ENCODE measurements at regions not wholly inside any gene's neighbourhood (a gene's known extent, or its start where the extent isn't known, plus 50 kb on each side); places are given as distances from the start of the nearest gene placed in this dataset.

DNA sequence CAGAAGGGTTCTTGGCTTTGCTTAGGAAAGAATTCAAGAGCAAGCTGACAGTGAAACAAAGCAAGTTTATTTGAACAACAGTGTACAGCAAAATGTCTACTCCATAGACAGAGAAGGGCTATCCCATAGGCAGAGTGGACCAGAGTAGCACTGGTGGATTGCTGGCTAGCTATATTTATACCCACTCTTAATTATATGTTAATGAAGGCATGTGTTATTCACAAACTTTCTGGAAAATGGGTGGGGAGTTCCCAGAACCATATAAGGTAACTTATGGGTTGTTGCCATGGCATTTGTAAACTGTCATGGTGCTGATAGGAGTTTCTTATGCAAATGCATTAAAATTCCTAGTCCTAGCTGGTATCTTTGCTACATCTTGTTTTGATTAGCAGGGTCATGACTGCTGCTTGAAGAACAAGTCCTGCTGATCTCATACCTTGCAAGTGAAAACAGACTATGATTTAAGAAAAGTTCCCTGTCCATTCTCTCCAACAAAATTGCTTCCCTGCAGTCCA is 330.5 kb downstream of the BUD13 start:
- H3K4me3 ChIP-seq, result no peak overlapping the region
- peaks cover 45% of the 10 kb centered on the region for H3K79me2 ChIP-seq (replicated peaks; ENCODE audit: insufficient read depth)
- no peaks in the 10 kb centered on the region for H3K9me2 ChIP-seq (ENCODE audit: insufficient read depth)
- no peak overlapping the region for H3K4me2 ChIP-seq
- no peaks in the 10 kb centered on the region for H3K27me3 ChIP-seq (ENCODE audit: insufficient read depth)
- H3K36me3 Mint-ChIP-seq (ENCODE audit: low read depth), result peaks cover 51% of the 10 kb centered on the region
- H3K27ac ChIP-seq (ENCODE audit: low read depth), result no peak overlapping the region
- H3K4me3 Mint-ChIP-seq, result no peak overlapping the region
- no peaks in the 10 kb centered on the region for H4K20me1 ChIP-seq (replicated peaks; ENCODE audit: insufficient read depth)
- ATAC-seq (no peak), DNase-seq (ENCODE audit: low spot score) (no peak)
- H2AFZ ChIP-seq, result no peak overlapping the region
- H3K4me1 Mint-ChIP-seq, result peaks cover 27% of the 10 kb centered on the region
- peaks cover 5% of the 10 kb centered on the region for H3F3A ChIP-seq (replicated peaks; ENCODE audit: low read depth)
- H3K27ac Mint-ChIP-seq, result no peak overlapping the region
- H3K4me1 ChIP-seq (ENCODE audit: insufficient read depth), result peaks cover 25% of the 10 kb centered on the region
- peaks cover 55% of the 10 kb centered on the region for H3K9me3 Mint-ChIP-seq
- peaks cover 9% of the 10 kb centered on the region for H3K27me3 Mint-ChIP-seq (ENCODE audit: insufficient read depth, low read depth, poor library complexity)
- TF ChIP-seq ZNF331 (CRISPR knock-in tag; IDR thresholded peaks at IDR 0.05; ENCODE audit: low read depth) (no peak), NANOG (IDR thresholded peaks at IDR 0.05; ENCODE audit: borderline replicate concordance) (no peak), ZNF114 (CRISPR knock-in tag; IDR thresholded peaks at IDR 0.05) (no peak), POLR2AphosphoS5 (IDR thresholded peaks at IDR 0.05; ENCODE audit: low read depth) (no peak), CREB1 (CRISPR knock-in tag; IDR thresholded peaks at IDR 0.05; ENCODE audit: low read depth) (no peak), JUNB (IDR thresholded peaks at IDR 0.05; ENCODE audit: unreplicated experiment) (no peak), STAT1 (IDR thresholded peaks at IDR 0.05; ENCODE audit: unreplicated experiment) (no peak), EZH2 (IDR thresholded peaks at IDR 0.05; ENCODE audit: low read depth, unreplicated experiment) (no peak)
- TF ChIP-seq, protein P1, sequence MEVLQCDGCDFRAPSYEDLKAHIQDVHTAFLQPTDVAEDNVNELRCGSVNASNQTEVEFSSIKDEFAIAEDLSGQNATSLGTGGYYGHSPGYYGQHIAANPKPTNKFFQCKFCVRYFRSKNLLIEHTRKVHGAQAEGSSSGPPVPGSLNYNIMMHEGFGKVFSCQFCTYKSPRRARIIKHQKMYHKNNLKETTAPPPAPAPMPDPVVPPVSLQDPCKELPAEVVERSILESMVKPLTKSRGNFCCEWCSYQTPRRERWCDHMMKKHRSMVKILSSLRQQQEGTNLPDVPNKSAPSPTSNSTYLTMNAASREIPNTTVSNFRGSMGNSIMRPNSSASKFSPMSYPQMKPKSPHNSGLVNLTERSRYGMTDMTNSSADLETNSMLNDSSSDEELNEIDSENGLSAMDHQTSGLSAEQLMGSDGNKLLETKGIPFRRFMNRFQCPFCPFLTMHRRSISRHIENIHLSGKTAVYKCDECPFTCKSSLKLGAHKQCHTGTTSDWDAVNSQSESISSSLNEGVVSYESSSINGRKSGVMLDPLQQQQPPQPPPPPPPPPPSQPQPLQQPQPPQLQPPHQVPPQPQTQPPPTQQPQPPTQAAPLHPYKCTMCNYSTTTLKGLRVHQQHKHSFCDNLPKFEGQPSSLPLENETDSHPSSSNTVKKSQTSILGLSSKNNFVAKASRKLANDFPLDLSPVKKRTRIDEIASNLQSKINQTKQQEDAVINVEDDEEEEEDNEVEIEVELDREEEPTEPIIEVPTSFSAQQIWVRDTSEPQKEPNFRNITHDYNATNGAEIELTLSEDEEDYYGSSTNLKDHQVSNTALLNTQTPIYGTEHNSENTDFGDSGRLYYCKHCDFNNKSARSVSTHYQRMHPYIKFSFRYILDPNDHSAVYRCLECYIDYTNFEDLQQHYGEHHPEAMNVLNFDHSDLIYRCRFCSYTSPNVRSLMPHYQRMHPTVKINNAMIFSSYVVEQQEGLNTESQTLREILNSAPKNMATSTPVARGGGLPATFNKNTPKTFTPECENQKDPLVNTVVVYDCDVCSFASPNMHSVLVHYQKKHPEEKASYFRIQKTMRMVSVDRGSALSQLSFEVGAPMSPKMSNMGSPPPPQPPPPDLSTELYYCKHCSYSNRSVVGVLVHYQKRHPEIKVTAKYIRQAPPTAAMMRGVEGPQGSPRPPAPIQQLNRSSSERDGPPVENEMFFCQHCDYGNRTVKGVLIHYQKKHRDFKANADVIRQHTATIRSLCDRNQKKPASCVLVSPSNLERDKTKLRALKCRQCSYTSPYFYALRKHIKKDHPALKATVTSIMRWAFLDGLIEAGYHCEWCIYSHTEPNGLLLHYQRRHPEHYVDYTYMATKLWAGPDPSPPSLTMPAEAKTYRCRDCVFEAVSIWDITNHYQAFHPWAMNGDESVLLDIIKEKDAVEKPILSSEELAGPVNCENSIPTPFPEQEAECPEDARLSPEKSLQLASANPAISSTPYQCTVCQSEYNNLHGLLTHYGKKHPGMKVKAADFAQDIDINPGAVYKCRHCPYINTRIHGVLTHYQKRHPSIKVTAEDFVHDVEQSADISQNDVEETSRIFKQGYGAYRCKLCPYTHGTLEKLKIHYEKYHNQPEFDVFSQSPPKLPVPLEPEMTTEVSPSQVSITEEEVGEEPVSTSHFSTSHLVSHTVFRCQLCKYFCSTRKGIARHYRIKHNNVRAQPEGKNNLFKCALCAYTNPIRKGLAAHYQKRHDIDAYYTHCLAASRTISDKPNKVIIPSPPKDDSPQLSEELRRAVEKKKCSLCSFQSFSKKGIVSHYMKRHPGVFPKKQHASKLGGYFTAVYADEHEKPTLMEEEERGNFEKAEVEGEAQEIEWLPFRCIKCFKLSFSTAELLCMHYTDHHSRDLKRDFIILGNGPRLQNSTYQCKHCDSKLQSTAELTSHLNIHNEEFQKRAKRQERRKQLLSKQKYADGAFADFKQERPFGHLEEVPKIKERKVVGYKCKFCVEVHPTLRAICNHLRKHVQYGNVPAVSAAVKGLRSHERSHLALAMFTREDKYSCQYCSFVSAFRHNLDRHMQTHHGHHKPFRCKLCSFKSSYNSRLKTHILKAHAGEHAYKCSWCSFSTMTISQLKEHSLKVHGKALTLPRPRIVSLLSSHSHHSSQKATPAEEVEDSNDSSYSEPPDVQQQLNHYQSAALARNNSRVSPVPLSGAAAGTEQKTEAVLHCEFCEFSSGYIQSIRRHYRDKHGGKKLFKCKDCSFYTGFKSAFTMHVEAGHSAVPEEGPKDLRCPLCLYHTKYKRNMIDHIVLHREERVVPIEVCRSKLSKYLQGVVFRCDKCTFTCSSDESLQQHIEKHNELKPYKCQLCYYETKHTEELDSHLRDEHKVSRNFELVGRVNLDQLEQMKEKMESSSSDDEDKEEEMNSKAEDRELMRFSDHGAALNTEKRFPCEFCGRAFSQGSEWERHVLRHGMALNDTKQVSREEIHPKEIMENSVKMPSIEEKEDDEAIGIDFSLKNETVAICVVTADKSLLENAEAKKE (CRISPR knock-in tag; IDR thresholded peaks at IDR 0.05), result no peak
- TF ChIP-seq, protein P2, sequence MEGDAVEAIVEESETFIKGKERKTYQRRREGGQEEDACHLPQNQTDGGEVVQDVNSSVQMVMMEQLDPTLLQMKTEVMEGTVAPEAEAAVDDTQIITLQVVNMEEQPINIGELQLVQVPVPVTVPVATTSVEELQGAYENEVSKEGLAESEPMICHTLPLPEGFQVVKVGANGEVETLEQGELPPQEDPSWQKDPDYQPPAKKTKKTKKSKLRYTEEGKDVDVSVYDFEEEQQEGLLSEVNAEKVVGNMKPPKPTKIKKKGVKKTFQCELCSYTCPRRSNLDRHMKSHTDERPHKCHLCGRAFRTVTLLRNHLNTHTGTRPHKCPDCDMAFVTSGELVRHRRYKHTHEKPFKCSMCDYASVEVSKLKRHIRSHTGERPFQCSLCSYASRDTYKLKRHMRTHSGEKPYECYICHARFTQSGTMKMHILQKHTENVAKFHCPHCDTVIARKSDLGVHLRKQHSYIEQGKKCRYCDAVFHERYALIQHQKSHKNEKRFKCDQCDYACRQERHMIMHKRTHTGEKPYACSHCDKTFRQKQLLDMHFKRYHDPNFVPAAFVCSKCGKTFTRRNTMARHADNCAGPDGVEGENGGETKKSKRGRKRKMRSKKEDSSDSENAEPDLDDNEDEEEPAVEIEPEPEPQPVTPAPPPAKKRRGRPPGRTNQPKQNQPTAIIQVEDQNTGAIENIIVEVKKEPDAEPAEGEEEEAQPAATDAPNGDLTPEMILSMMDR (conservative IDR thresholded peaks at IDR 0.05; ENCODE audit: low read depth in 2 of 2), result no peak
- peaks cover 21% of the 10 kb centered on the region for H3K36me3 ChIP-seq (ENCODE audit: insufficient read depth)
